GM18519 (cell line): ENCODE measurements at regions not wholly inside any gene's neighbourhood (a gene's known extent, or its start where the extent isn't known, plus 50 kb on each side); places are given as distances from the start of the nearest gene placed in this dataset.
"Not testable (repeated sequence)": the region's sequence is repeated elsewhere in the genome, so short reads cannot be mapped to it uniquely, and the experiment has no call there.

ENCODE experiments used
- ATAC-seq: cut with Tn5 transposase; IDR thresholded peaks from one replicate; pipeline ENCODE4 v1.9.1; 2021; ENCODE audit warnings: mild to moderate bottlenecking, moderate library complexity; ENCODE audit not compliant: unreplicated experiment, low FRiP score

DNA sequence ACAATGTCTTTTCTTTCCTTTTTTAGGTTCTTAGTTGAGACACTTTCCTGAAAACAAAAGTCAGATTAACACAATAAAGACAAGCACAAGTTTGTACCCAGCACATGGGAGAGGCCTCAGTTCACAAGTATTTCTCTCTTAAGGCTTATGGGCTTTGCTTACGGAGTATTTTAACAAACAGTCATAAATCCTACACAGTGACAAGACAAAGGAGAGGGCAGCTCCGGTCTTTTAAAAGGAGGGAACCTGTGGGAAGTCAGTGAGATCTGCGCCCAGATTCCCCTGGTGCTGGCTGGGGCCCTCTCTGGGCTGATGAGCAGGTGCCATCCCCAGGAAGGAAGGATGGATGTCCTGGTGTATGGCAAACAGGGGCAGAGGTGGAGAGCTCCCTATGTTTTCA lies 398.6 kb downstream of the ACTR3B start:
- ATAC-seq = no peak

DNA sequence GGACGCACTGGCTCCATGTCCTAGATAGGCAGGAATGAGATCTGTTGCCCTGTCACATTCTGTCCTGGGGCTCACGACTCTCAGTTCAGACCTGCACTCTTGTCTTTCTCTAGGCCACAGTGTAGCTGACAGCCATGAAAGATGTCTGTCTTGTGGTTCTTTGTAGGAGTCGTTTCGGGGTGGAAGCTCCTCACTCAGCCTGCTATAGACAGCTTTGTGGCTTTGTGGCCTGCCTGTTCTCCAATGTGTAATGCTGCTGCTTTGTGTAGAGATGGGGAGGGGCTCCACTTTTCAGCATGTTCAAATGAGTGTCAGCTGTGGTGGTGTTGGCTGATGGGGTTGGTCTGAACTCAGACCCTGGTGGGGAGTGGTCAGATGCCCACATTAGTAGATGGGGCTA lies 410.7 kb downstream of the ACTR3B start:
- ATAC-seq = no peak

DNA sequence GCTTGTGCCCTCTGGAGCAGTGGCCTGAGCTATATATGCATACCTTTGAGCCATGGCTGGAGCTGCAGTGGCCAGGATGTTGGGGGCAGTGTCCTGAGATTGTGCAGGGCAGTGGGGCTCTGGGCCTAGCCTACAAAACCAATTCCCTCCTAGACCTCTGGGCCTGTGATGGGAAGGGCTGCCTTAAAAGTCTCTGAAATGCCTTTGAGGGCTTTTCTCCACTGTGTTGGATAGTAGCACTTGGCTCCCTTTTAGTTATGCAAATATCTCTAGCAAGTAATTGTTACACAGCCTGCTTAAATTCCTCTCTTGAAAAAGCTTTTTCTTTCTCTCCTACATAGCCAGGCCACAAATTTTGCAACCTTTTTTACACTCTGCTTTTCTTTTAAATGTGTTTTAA lies 426.4 kb downstream of the ACTR3B start:
- no peak for ATAC-seq

DNA sequence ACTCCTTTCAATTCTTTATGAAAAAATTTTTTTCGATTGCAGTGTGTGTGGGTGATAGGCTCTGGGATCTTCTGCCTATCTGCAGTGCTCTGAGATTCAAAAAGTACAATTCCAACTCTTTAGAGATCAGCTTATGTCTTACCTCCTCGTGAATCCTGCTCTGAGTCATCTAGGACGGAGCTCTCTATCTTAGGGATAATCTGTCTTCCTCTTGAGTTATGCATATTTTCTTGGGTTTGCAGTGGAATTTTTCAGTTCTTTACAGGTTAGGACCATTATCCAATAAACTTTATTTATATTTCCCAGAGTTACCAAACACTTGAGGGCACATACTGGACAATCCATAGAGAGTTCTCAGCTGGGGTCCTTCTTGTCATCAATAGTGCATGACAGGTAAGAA lies 428.6 kb downstream of the ACTR3B start:
- no peak for ATAC-seq

DNA sequence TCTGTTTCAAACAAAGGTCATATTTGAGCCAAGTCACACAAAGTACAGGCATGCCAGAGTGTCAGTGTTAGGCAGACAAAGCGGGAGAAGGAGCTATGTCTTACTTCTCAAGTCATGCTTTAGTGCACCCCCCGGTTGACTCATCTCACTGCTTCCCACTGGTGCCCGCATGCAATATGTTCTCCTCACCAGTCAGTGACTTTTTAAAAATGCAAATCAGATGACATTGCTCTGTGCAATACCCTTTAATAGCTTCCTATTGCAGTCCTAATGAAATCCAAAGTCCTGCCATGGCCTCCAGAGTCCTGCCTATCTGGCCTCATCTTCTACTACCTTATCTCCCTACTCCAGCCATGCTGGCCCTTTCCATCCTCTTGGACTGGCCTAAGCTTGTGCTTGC lies 429.1 kb downstream of the ACTR3B start:
- no peak for ATAC-seq

DNA sequence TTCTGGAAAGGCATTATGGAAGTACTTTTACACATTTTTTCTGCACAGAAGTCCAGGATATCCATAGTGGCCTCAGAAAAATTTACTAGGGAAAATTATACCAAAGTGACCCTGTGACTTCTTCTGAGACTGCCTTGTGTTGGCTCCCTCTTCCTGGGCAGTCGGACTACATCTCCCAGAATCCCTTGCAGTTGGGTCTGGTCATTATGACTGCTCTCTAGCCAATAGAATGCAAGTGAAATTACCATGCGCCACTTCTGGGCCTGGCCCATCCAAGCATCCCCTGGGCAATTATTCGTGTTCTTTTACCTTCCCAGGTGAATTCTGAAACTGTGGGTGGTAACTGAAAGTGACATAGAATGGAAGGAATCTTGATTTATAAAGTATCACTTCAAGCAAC lies 430.9 kb downstream of the ACTR3B start:
- no peak for ATAC-seq

DNA sequence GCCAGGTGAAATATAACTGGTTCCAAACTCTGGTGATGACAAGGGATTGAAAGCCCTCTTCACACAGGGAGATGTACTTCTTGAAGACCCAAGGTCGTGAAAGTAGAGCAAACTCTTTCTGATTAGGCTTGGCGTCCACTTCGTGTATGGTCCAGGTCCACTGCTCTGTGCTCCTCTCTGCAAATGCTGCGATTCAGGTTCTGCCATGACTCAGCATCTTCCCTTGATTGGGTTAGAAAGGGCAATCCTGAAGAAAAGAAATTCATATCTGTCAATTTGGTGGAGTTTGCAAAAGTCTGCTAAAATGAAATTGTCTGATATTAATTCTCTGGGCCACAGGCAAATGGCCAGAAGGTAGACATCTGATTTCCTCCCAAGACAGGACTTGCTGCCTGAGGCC lies 431.4 kb downstream of the ACTR3B start:
- ATAC-seq = no peak

DNA sequence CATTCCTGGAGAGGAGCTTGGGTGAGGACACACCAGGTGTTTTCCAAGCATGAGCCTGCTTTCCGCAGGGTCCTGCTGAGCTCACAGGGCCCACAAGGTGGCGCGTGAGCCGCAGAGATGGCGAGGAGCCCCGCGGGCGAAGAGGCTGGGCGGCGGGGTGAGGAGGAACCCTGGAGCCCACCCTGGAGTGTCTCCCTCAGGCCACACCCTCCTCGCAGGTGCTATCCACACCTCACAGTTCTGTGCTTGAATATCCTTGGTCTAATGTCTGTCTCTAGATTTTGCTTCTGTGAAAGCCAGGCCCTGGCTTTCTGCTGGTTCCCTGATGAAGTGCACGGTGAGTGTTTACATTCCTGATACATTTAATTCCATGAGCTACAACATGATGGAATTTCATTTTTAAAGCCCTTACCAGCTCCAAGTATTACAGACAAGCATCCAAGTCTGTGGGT lies 433.6 kb downstream of the ACTR3B start:
- no peak for ATAC-seq

DNA sequence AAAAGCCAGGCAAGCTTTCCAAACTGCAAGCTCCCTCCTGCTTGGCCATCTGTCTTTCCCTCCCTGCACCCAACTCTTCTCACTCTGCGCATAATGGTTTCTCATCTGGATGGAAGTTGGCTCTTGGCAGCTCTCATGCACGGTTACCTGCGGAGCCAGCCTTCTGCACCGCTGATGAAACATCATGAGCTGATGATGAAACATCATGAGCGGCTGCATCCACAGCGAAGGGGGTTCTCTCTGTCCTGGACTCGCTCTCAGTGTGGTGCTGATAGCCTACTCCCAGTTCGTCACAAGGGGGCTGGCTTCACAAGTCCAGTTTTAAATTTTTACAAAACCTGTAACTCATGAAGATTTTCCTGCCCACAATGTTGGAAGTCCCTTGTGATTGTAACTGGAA lies 457.5 kb downstream of the ACTR3B start:
- no peak for ATAC-seq

DNA sequence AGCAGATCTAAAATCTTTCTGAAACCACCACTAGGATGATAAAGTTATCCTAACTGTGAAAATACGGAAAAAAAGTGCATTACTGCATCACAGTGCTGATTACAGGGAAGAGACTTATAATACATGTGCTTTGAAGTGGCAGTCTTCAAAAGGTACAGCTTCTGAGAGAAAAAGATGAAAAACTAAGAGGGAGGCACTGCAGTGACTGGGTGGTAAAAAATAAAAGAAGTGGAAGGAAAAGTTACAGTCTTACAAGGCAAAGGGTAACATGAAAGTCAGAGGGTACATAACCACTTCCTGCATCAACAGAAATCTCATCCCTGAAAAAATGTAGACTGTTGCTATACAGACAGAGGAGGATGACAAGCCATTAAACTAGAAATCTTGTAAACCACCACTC lies 465.3 kb downstream of the ACTR3B start:
- ATAC-seq = no peak

DNA sequence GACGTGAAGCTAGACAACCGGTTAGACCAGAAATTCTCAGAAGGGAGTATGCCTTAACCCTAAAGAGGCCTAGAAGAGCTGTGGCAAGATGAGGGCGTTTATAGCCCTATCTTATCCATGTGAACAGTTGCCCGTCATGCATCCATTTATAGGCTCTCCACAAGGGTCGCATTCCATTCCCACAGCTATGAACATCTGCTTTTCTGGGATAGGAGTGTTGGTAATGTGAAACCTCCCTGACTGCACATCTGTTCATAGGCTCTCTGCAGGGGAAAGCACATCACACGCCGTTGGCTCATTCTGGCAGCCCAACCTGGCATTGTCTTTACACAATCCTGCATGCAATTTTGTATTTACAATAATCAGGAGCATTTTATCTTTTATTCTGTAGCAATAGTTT lies 485.6 kb downstream of the ACTR3B start:
- ATAC-seq = not testable (repeated sequence)

DNA sequence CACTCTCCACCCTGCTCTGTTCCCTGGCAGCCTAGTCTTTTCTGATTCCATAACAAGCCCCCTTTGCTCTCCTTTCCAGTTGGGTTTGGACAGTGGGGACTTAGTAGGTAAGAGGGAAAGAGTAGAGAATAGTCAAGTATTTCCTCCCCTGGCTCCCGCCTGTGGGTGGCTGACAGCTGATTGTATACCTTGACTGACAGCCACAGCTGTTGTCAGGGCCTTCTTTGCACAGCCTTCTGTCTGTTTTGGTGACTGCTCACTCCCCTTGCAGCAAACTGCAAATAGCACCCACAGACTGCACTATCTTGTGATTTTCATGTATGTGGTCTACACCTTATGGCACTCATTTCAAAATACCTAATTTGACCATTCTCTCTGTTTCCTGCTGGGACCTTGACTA lies 486.3 kb downstream of the ACTR3B start:
- no peak for ATAC-seq

DNA sequence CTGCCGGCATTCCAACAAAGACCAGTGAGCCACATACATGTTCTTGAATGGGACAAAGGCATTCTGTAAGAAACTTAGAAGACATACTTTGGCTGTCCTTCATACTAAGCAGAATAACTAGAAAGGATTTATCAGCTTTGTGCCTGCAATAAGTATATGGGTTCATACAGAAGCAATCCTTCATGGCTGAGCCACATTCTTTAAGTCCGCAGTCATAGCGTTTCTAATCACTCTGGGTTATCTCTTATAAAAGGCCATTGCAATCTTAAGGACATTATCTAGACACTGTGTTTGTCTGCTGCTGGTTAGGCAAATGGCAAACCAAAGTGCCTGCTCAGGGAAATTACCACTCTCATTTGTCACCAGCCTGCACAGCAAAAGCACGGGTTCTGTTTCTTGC lies 488.4 kb downstream of the ACTR3B start:
- no peak for ATAC-seq

DNA sequence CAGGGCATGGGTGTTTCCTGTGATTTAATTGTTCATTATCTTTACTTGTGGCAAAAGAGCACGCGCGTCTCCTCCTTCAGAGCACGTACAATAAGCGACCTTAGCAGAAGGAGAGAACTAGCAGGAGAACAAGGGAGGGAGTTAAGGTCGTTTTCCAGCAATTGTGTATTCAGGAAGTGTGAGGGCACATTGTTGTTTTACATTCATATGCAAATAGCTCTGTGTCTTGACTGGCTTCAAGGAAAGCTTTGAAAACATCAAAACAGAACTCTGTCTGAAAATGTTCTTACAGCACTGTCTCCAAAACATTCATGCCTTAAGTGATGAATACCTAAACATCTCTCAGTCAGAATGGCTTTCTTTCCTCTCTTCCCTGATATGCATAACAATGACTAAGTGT lies 499.1 kb downstream of the ACTR3B start:
- ATAC-seq = no peak

DNA sequence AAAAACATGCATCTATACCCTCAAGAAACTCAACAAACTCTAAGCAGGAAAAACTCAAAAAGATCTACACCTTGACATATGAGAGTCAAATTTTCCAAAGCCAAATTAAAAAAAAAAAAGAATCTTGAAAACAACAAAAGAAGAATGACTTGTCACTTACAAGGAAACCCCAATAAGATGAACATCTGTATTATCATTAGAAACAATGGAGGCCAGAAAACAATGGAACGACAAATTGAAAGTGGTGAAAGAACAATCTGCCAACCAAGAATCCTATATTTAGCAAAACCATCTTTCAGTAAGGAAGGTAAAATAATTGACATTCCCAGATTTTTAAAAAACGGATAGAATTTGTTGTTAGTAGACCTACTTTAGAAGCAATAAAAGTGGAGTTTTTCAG lies 516.8 kb downstream of the ACTR3B start:
- no peak for ATAC-seq

DNA sequence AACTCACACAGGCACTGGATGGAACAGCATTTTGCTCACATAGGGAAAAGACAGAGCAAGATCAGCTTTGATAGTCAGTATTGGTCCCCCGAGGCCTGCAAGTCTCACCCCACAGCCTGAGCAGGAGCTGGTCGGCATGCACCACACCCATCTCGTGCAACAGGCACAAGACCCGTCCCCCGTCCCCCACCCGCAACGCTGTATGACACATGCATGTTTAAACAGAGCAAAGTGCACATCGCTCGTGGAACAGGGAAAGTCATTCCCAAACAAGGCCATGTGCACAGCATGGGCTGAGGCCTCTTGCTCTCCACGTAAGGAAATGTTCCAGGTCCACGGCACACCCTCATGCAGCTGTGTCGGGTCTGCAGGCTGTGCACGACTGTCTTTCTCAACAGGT lies 527.2 kb downstream of the ACTR3B start:
- ATAC-seq = no peak

DNA sequence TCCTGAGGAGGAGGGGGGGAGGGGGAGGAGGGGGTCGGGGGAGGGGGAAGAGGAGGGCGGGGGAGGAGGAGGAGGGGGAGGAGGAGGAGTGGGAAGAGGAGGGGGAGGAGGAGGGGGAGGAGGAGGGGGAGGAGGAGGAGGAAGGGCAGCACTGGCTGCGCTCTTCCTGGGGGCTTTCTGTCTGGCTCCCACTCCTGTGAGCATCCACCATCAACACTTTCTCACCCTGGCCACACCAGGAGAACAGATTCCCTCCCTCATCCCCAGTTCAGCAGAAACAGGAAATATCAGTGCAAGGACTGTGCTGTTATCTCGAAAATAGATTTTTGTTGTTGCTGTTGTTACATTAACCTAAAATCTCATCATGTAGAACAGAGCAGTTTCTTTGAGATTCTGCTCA lies 530.5 kb downstream of the ACTR3B start:
- ATAC-seq = no peak

DNA sequence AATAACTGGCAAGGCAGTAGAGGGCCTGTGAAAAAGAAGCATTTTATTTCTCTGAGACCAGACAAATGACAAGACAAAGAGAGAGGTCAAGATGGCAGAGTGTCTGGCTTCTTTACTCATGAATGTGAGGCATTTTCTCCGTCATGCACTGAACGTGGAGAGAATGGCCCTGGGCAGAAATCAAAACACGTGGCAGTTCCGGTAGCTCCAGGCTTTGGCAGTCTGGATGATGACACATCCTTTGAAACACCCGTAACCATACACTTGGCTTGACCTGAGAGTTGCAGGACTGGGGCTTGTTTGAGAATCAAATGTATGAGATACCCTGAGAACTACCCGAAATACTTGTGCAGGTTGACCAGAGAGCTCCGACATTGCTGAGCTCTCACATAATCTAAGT lies 537.6 kb downstream of the ACTR3B start:
- no peak for ATAC-seq

DNA sequence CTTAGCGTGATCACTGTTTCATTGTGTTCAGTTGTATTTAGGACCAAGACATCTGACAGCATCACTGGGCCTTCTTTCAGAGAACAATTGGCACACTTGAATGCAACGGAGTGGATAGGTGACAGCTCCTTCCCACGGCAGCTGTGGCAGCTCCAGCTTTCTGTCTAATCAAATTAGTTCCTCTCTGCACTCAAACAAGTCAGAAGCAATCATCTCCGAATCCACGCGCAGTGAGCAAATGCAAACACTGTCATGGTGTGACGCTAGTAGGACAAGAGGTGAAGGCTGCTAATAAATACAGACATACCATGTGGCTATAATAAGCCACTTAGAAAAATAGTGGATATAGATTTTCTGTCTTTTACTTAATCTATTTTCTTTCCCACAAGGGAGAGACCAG lies 542.4 kb downstream of the ACTR3B start:
- ATAC-seq = no peak

DNA sequence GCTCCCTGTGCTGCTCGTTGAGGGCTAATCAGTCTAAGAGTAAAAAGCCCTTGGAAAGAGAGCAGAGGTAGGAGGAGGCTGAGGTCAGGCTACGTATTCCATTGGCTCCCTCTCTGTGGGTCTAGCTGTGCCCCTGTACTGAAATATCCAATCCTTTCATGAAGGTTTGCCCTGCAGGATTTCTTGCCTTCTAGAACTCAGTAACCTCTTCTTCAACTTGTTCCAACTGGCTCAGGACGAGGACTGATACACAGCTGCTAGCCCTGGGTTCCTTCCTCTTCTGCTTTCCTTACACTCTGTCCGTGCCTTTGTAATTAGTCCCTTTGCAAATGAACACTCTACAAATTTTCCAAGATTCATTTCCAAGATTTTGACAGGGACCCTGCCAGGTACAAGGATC lies 560.5 kb downstream of the ACTR3B start:
- no peak for ATAC-seq

DNA sequence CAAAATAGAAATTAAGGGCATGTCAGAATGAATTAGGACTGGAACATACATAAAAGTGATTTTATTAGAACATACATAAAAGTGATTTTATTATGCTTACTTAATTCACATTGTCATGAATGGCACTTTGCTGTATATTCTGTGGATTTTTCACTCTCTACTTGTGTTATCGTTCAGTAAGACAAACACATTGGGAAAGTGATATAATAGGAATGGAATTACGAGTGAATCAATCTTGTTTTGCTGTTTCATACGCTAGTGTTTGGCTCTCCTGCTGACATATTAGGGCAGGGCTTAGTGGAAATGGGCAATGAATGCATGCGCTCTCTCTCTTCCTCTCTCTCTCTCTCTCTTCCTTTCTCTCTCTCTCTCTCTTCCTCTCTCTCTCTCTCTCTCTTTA lies 561.1 kb downstream of the ACTR3B start:
- no peak for ATAC-seq

DNA sequence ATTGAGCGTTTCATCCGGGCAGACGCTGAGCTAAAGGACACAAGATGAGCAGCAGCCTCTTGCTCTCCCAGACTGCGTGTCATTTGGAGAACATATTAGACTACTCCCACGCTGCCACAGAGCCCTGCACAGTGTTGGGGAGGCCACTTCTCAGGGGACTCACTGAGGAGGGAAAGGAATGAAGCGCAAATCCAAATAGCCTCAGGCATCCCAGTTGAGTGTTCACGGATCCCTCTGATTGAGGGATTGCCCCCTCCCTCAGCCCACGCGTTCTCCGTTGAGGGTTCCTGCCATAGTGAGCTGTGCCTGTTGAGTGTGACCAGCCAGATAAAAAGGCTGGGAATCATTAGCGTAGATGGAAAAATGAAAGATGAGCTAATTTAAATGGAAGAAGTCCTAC lies 563.4 kb downstream of the ACTR3B start:
- ATAC-seq = no peak

DNA sequence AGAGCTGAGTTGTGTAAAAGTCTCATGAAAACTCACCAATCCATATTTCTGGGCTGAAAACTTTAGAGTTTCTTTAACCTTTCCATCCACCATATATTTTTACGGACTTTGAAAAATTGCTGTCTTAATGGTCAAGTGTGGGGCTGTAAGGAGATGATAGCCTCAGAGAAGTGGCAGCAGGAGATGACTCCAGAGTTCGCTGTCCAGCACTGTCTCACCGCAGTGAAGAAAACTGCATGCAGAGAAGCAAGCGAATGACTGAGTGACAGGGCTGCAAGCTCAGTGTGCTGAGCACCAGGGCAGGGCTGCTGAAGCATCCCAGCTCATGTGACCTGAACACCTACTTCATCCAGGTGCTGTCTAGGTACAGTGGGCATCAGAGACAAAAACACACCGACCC lies 564.5 kb downstream of the ACTR3B start:
- ATAC-seq = no peak

DNA sequence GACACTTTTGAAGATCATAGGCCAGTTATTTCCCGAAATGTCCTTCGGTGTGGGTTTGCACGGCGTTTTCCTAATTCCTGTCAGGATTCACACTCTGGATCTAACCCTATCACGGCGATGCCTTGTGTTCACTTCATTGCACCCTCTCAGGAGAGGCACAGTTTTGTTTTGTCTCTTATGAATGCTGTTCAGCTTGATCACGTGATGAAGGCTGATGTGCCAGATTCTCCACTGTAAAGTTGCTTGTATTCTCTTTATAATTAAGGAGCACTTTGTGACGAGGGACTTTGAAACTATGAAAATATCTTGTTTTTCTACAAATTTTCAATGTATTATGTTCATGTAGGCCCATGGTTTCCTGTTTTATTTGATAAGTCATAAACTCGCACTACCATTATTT lies 568.1 kb downstream of the ACTR3B start:
- no peak for ATAC-seq
